Upper lobe of right lung (tissue), 1 donor: ENCODE measurements at regions not wholly inside any gene's neighbourhood (a gene's known extent, or its start where the extent isn't known, plus 50 kb on each side); places are given as distances from the start of the nearest gene placed in this dataset.

Experiments
- ATAC-seq: fragments of 200-7000 bp; cut with Tn5 transposase; one replicate; pipeline ENCODE4 v1.9.1; 2020; ENCODE audit warnings: mild to moderate bottlenecking, moderate library complexity
- DNase-seq: peaks from one replicate; pipeline ENCODE4 v3.0.0-alpha.2; 2020
- H3K27ac ChIP-seq: fragments of 200-600 bp; one replicate; pipeline ENCODE4 v1.8.0; 2022
- H3K27me3 ChIP-seq: fragments of 200-600 bp; one replicate; pipeline ENCODE4 v1.8.0; 2022; ENCODE audit warnings: mild to moderate bottlenecking
- H3K36me3 ChIP-seq: fragments of 200-600 bp; one replicate; pipeline ENCODE4 v1.8.0; 2022
- H3K4me1 ChIP-seq: fragments of 200-600 bp; one replicate; pipeline ENCODE4 v1.8.0; 2022
- H3K4me3 ChIP-seq: fragments of 200-600 bp; one replicate; pipeline ENCODE4 v1.8.0; 2022; ENCODE audit warnings: mild to moderate bottlenecking
- H3K9me3 ChIP-seq: fragments of 200-600 bp; one replicate; pipeline ENCODE4 v1.8.0; 2022
- intact Hi-C: fragments of 100-400 bp; cut with DNase I; formaldehyde crosslinking; loops from one replicate; pipeline ENCODE4 v1.11.0; 2022
- TF ChIP-seq, protein P1 (sequence below): fragments of 200-600 bp; IDR thresholded peaks from one replicate; pipeline ENCODE4 v1.8.0; 2022; ENCODE audit warnings: antibody characterized with exemption
- donor health status: DM: no; HTN: yes; CAD: no; lungs with severe emphysema.

DNA sequence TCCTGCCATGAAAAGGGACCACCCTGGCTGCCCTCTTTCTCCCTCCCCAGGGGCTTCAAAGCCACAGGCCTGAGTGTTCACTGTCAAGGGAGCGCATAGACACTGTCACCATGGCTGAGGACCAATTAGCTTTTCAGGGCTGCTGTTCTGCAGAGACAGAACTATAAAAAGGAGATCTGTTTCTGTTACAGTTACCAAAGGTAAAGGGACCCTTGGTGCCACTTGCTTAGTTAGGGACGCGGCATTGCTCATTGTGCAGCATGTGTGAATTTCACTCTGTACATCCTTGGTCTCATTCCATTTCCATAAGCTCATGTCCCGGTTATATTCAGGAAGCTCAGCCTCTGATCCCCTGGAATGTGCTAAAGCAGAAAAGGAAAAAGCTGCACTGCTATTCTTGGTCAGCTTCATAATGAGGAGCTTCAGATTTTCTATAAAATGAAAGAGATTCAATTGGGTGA lies 55.5 kb upstream of the RNF152 start:
- H3K27ac ChIP-seq: no peak overlapping the region
- H3K9me3 ChIP-seq: no peaks in the 10 kb centered on the region

DNA sequence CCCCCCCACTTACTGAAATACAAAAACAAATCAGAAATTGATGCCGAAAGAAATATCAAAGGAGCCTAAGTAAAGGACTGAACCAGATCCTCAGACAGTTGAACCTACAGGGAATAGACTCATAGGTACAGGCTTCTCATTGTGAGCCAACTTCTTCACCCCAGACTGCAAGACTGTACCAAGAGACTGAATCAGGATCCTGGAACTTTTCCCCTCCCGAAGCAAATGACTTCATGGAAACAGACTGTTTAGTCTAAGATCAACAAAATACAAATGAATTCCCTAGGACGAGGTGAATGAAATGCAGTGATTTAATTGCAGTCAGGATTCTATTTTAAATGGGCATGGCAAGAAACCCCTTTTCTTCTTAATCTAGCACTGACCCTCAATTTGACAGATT lies 53.6 kb upstream of the RNF152 start:
- no peak overlapping the region for H3K4me3 ChIP-seq
- no peaks in the 10 kb centered on the region for H3K4me1 ChIP-seq
- ATAC-seq: no peak
- H3K9me3 ChIP-seq: no peaks in the 10 kb centered on the region
- no peak for DNase-seq
- H3K36me3 ChIP-seq: no peaks in the 10 kb centered on the region
- intact Hi-C loops: no loop called here
- TF ChIP-seq, protein P1, sequence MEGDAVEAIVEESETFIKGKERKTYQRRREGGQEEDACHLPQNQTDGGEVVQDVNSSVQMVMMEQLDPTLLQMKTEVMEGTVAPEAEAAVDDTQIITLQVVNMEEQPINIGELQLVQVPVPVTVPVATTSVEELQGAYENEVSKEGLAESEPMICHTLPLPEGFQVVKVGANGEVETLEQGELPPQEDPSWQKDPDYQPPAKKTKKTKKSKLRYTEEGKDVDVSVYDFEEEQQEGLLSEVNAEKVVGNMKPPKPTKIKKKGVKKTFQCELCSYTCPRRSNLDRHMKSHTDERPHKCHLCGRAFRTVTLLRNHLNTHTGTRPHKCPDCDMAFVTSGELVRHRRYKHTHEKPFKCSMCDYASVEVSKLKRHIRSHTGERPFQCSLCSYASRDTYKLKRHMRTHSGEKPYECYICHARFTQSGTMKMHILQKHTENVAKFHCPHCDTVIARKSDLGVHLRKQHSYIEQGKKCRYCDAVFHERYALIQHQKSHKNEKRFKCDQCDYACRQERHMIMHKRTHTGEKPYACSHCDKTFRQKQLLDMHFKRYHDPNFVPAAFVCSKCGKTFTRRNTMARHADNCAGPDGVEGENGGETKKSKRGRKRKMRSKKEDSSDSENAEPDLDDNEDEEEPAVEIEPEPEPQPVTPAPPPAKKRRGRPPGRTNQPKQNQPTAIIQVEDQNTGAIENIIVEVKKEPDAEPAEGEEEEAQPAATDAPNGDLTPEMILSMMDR: no peak
- no peaks in the 10 kb centered on the region for H3K27me3 ChIP-seq
- no peak overlapping the region for H3K27ac ChIP-seq

More for the DNA sequence above, 55.5 kb upstream of the RNF152 start:
- ATAC-seq: no peak
- TF ChIP-seq, protein P1: no peak
- Histone ChIP-seq H3K27me3 (no peaks in the 10 kb centered on the region), H3K4me3 (no peak overlapping the region), H3K36me3 (no peaks in the 10 kb centered on the region), H3K4me1 (no peaks in the 10 kb centered on the region)
- intact Hi-C loops: no loop called here
- no peak for DNase-seq

DNA sequence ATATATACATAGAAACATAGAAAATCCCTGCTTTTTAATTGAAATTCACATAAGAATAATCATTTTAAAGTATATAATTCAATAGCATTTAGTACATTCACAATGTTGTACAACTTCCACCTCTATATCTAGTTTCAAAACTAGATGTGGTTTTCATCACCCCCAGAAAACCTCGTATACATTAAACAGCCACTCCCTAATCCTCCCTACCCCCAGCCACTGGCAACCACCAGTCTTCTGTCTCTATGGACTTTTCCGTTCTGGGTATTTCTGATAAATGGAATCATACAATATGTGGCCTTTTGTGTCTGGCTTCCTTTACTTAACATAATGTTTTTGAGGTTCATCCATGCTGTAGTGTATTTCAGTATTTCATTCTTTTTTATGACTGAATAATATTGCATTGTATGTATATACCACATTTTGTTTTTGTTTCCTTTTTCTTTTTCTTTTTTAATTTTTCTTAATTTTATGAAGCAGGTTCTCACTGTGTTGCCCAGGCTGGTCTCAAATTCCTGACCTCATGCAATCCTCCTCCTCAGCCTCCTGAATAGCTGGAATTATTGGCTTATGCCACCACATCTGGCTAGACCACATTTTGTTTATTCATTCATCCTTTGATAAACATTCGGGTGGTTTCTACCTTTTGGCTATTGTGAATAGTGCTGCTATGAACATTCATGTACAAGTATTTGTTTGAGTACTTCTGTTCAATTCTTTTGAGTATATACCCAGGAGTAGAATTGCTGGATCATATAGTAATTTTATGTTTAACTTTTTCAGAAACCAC lies 50.6 kb upstream of the RNF152 start:
- Histone ChIP-seq H3K27ac (no peak overlapping the region), H3K27me3 (no peaks in the 10 kb centered on the region), H3K4me3 (no peak overlapping the region), H3K36me3 (no peaks in the 10 kb centered on the region), H3K9me3 (no peaks in the 10 kb centered on the region), H3K4me1 (no peaks in the 10 kb centered on the region)
- ATAC-seq: no peak
- no peak for DNase-seq
- intact Hi-C loops: no loop called here
- TF ChIP-seq, protein P1: no peak
